Erythroblast (primary cell): ENCODE measurements at regions not wholly inside any gene's neighbourhood (a gene's known extent, or its start where the extent isn't known, plus 50 kb on each side); places are given as distances from the start of the nearest gene placed in this dataset.

ENCODE experiments used
- GATA1 ChIP-seq: IDR thresholded peaks from 2 replicates; pipeline ENCODE4 v1.6.1; 2011; ENCODE audit warnings: low read depth, mild to moderate bottlenecking, control low read depth, low read length, moderate library complexity
- POLR2A ChIP-seq: IDR thresholded peaks from 2 replicates; pipeline ENCODE4 v1.6.1; 2011; ENCODE audit warnings: mild to moderate bottlenecking, low read length

- TF ChIP-seq POLR2A (no peak), GATA1 (no peak)
These were observed 51.5 kb upstream of the GTF3A start for GRCh38 chr13:27372896-27373295.
